SK-N-SH (cell line): ENCODE measurements at regions not wholly inside any gene's neighbourhood (a gene's known extent, or its start where the extent isn't known, plus 50 kb on each side); places are given as distances from the start of the nearest gene placed in this dataset.

Source experiments
- CHD2 ChIP-seq: fragments of 150-350 bp; IDR thresholded peaks from 2 replicates; pipeline ENCODE4 v1.6.1; 2018; ENCODE audit warnings: low read length; ENCODE audit not compliant: partially characterized antibody
- CTCF ChIP-seq: fragments of 200-600 bp; sonication (generic); IDR thresholded peaks from 2 replicates; pipeline ENCODE4 v1.6.1; 2017; ENCODE audit warnings: antibody characterized with exemption, mild to moderate bottlenecking, moderate library complexity
- ELF1 ChIP-seq: IDR thresholded peaks from 2 replicates; pipeline ENCODE4 v1.4.0; 2012
- EP300 ChIP-seq, 2 experiments: IDR thresholded peaks; 2 replicates each; pipeline versions ENCODE4 v1.4.0 to v1.6.1; 2012; ENCODE audit warnings: borderline replicate concordance in 1 of 2, low read depth in 1 of 2, low read length in 1 of 2
- EZH2phosphoT487 ChIP-seq: fragments of 200-600 bp; sonication (generic); IDR thresholded peaks from 2 replicates; pipeline ENCODE4 v1.6.1; 2017; ENCODE audit warnings: low read depth, mixed run types, mild to moderate bottlenecking, antibody characterized with exemption, moderate library complexity, borderline replicate concordance
- FOSL2 ChIP-seq: IDR thresholded peaks from 2 replicates; pipeline ENCODE4 v1.4.0; 2012; ENCODE audit warnings: low read depth, mild to moderate bottlenecking, moderate library complexity, borderline replicate concordance
- FOXM1 ChIP-seq: IDR thresholded peaks from 2 replicates; pipeline ENCODE4 v1.4.0; 2012; ENCODE audit warnings: low read depth, mild to moderate bottlenecking
- GATA2 ChIP-seq: sonication (generic); formaldehyde crosslinking; IDR thresholded peaks from 2 replicates; pipeline ENCODE4 v1.5.0; 2020; ENCODE audit warnings: mild to moderate bottlenecking, missing genetic modification reagents
- MAX ChIP-seq: IDR thresholded peaks from 2 replicates; pipeline ENCODE4 v1.4.0; 2012; ENCODE audit warnings: low read depth
- POLR2AphosphoS5 ChIP-seq: IDR thresholded peaks from 2 replicates; pipeline ENCODE4 v1.6.1; 2012; ENCODE audit warnings: low read depth, low read length
- TAF1 ChIP-seq: IDR thresholded peaks from 2 replicates; pipeline ENCODE4 v1.6.1; 2012; ENCODE audit warnings: low read depth, mild to moderate bottlenecking, low read length, moderate library complexity, borderline replicate concordance
- TEAD4 ChIP-seq: IDR thresholded peaks from 2 replicates; pipeline ENCODE4 v1.4.0; 2012; ENCODE audit warnings: mild to moderate bottlenecking, borderline replicate concordance; ENCODE audit not compliant: insufficient read depth
- USF1 ChIP-seq: IDR thresholded peaks from 2 replicates; pipeline ENCODE4 v1.4.0; 2012; ENCODE audit warnings: low read depth, borderline replicate concordance
- YY1 ChIP-seq: IDR thresholded peaks from 2 replicates; pipeline ENCODE4 v1.4.0; 2012; ENCODE audit warnings: low read depth, mild to moderate bottlenecking

GRCh38 chr13:56187331-56187730, 953.4 kb upstream of the PRR20A start:
- TF ChIP-seq USF1 (no peak), EP300 (IDR thresholded peaks at IDR 0.05; ENCODE audit: borderline replicate concordance in 1 of 2, low read depth in 1 of 2, low read length in 1 of 2) (no peak), CTCF (no peak), YY1 (no peak), MAX (no peak), ELF1 (no peak), EZH2phosphoT487 (no peak), GATA2 (no peak), POLR2AphosphoS5 (no peak), FOXM1 (no peak), TAF1 (no peak), FOSL2 (no peak), CHD2 (no peak), TEAD4 (no peak)
